T-cell (primary cell): ENCODE measurements at regions not wholly inside any gene's neighbourhood (a gene's known extent, or its start where the extent isn't known, plus 50 kb on each side); places are given as distances from the start of the nearest gene placed in this dataset.

Experiments used
- ATAC-seq, 4 experiments: fragments of 200-7000 bp in 3 of 4; fragments of 150-1000 bp in 1 of 4; cut with Tn5 transposase; replicated peaks in 1 of 4; 1 replicate in 3 of 4; 2 replicates in 1 of 4; pipeline ENCODE4 v1.10.0; 2021; ENCODE audit warnings: moderate library complexity in 3 of 4, mild to moderate bottlenecking in 2 of 4, moderate number of reproducible peaks in 1 of 4
- CTCF ChIA-PET, 2 donors: fragments of 300-600 bp; sonication (Branson Sonifier 250); formaldehyde crosslinking; loops; one replicate each; lab custom pipeline; 2022; ENCODE audit warnings: antibody characterized with exemption in 2 of 2; lab: Charles Lee
- POLR2A ChIA-PET, 2 donors: fragments of 300-600 bp; sonication (Branson Sonifier 250); formaldehyde crosslinking; loops; one replicate each; lab custom pipeline; 2022; ENCODE audit warnings: antibody characterized with exemption in 2 of 2; lab: Charles Lee
- DNase-seq, 35 experiments: peaks; one replicate each; pipeline versions ENCODE4 v3.0.0 to v3.0.0-alpha.2; 2013 to 2023
- H3K27ac ChIP-seq: one replicate; pipeline ENCODE4 v1.5.1; 2013; ENCODE audit warnings: low read length
- H3K27me3 ChIP-seq, 2 experiments: replicated peaks in 1 of 2; 1 replicate in 1 of 2; 2 replicates in 1 of 2; pipeline versions ENCODE4 v1.6.1 to v1.7.0; 2013; ENCODE audit warnings: low read length in 1 of 2, mixed read lengths in 1 of 2; ENCODE audit not compliant: control insufficient read depth in 2 of 2, insufficient read depth in 2 of 2; ENCODE audit errors: extremely low read depth in 1 of 2
- H3K36me3 ChIP-seq, 2 donors: 1 replicate in 1 of 2; 2 replicates in 1 of 2; pipeline versions ENCODE4 v1.6.1 to v1.7.0; 2013; ENCODE audit warnings: low read length in 1 of 2; ENCODE audit not compliant: control insufficient read depth in 2 of 2, insufficient read depth in 1 of 2; ENCODE audit errors: extremely low read depth in 1 of 2
- H3K4me1 ChIP-seq, 2 experiments: 1 replicate in 1 of 2; 2 replicates in 1 of 2; pipeline versions ENCODE4 v1.6.1 to v1.7.0; 2013; ENCODE audit warnings: low read length in 2 of 2, mixed read lengths in 1 of 2; ENCODE audit not compliant: insufficient read depth in 2 of 2, control insufficient read depth in 1 of 2; ENCODE audit errors: extremely low read depth in 1 of 2
- H3K4me3 ChIP-seq, 2 donors: 1 replicate in 1 of 2; 2 replicates in 1 of 2; pipeline versions ENCODE4 v1.5.1 to v1.7.0; 2013; ENCODE audit warnings: mild to moderate bottlenecking in 2 of 2, low read length in 1 of 2, moderate library complexity in 1 of 2; ENCODE audit not compliant: control insufficient read depth in 1 of 2; ENCODE audit errors: extremely low read depth in 1 of 2
- H3K9me3 ChIP-seq: 2 replicates; pipeline ENCODE4 v1.7.0; 2013
- H3K27ac Mint-ChIP-seq, 2 donors: one replicate each; pipeline ENCODE4 v1.8.0; 2020 to 2021; ENCODE audit warnings: mild to moderate bottlenecking in 2 of 2, mixed read lengths in 2 of 2
- H3K27me3 Mint-ChIP-seq, 2 donors: one replicate each; pipeline ENCODE4 v1.8.0; 2021 to 2022; ENCODE audit warnings: mixed read lengths in 2 of 2
- H3K36me3 Mint-ChIP-seq: one replicate; pipeline ENCODE4 v1.8.0; 2021; ENCODE audit warnings: mixed read lengths
- H3K4me1 Mint-ChIP-seq, 3 donors: one replicate each; pipeline ENCODE4 v1.8.0; 2020 to 2022; ENCODE audit warnings: mixed read lengths in 3 of 3, mild to moderate bottlenecking in 1 of 3
- H3K4me3 Mint-ChIP-seq, 3 donors: one replicate each; pipeline ENCODE4 v1.8.0; 2020 to 2022; ENCODE audit warnings: mild to moderate bottlenecking in 3 of 3, mixed read lengths in 3 of 3, moderate library complexity in 3 of 3
- H3K9me3 Mint-ChIP-seq, 3 donors: one replicate each; pipeline ENCODE4 v1.8.0; 2020 to 2022; ENCODE audit warnings: mixed read lengths in 3 of 3
- WGBS: methylation state at CpG from one replicate; pipeline ENCODE4 v1.1.5; 2013; ENCODE audit warnings: missing lambda C conversion rate; ENCODE audit not compliant: insufficient coverage; 5-methylcytosine and 5-hydroxymethylcytosine counted together

DNA sequence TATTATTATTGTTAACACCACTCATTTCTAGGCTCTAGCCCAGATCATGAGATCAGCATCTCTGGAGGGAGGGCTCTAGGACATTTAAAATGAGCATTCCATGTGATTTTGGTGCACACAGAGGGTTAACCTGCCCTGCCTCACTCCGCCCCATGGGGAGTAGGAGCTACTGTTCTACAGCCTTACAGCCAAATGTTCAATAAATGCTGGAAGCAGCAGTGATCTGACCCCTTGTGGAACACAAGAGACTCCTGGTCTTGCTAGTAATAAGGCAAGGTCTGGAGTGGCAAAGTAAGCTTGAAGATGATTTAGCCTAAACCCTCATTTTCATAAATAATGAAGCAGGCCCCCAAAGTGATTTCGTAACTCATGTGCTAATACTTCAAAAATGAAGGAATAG is 166.4 kb upstream of the EOMES start:
- peaks cover 5 to 21% (median 14%) of the 10 kb centered on the region in 3 donors for H3K9me3 Mint-ChIP-seq
- H3K36me3 Mint-ChIP-seq = peaks cover 11% of the 10 kb centered on the region
- Histone ChIP-seq H3K27ac (no peak overlapping the region), H3K36me3 (no peaks in the 10 kb centered on the region), H3K9me3 (no peaks in the 10 kb centered on the region), H3K27me3 (peaks cover 0 to 3% of the 10 kb centered on the region in 2 experiments), H3K4me3 (no peak overlapping the region), H3K4me1 (no peaks in the 10 kb centered on the region)
- CTCF ChIA-PET = interaction anchor here in 1 of 2 donors (1.0 kb wide), 1 partner anchor 176 kb away, joined by 13 read pairs; no protein-coding TSS in a partner anchor
- peaks cover 0 to 1% of the 10 kb centered on the region in 2 donors for H3K27me3 Mint-ChIP-seq
- ATAC-seq (no peak), DNase-seq (no peak)
- peaks cover 12 to 17% (median 15%) of the 10 kb centered on the region in 3 donors for H3K4me1 Mint-ChIP-seq
- POLR2A ChIA-PET = interaction anchor here in 1 of 2 donors (0.6 kb wide), 1 partner anchor 356 kb away, joined by 5 read pairs; no protein-coding TSS in a partner anchor
- H3K4me3 Mint-ChIP-seq = no peak overlapping the region
- no CpG with 5 or more reads among the region's 2 CpGs for WGBS
- H3K27ac Mint-ChIP-seq = no peak overlapping the region

DNA sequence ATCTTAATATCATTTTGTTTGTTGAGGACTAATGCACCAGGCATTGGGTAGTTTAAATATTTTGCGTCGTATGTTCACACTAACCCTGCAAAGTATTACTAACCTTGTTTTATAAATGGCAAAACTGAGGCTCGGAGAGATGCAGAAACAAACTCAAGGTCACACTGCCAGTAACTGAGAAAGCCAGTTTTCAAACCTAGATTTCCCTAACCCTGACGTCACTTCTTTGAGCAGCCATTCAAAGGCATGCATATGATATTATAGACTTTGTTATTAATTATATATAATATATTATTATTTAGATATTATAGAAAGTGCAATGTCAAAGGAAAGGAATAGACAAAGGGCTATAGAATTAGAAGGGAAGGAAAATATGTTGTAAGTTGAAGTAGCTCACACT is 167.6 kb upstream of the EOMES start:
- ChIA-PET POLR2A (interaction anchor here in 1 of 2 donors (0.6 kb wide), 1 partner anchor 295 kb away, joined by 3 read pairs; no protein-coding TSS in a partner anchor), CTCF (no interaction called here)
- Histone ChIP-seq H3K9me3 (peaks cover 3% of the 10 kb centered on the region), H3K4me3 (no peak overlapping the region), H3K27ac (no peak overlapping the region), H3K4me1 (no peaks in the 10 kb centered on the region), H3K27me3 (peaks cover 0 to 3% of the 10 kb centered on the region in 2 experiments), H3K36me3 (no peaks in the 10 kb centered on the region)
- Mint-ChIP-seq H3K4me3 (no peak overlapping the region), H3K36me3 (peaks cover 19% of the 10 kb centered on the region), H3K27ac (no peak overlapping the region), H3K27me3 (peaks cover 0 to 1% of the 10 kb centered on the region in 2 donors), H3K4me1 (peaks cover 12 to 13% (median 13%) of the 10 kb centered on the region in 3 donors), H3K9me3 (peaks cover 5 to 31% (median 19%) of the 10 kb centered on the region in 3 donors)
- ATAC-seq (no peak), DNase-seq (no peak)
- no CpG with 5 or more reads among the region's 4 CpGs for WGBS

DNA sequence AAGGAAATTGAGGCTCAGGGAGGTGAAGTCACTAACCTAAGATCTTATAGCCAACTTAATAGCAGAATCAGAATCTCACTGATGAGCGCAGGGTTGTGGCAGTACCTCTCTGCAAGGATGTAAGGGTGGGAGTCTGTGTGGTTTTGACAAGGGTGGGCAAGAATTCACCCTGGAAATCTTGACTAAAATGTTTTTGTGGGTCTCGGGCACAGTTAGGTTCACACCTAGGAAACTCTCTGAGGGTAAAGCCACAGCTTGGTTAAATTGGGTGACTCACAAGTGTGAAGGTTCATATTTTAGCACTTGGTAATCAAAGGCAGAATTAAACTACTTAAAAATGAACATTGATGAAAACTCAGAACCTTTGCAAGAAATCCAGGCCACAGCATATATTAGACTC is 178.2 kb upstream of the EOMES start:
- H3K27ac ChIP-seq = peak overlapping the region; percentile 34
- no peaks in the 10 kb centered on the region for H3K27me3 ChIP-seq
- Mint-ChIP-seq H3K4me1 (peaks cover 52 to 55% (median 53%) of the 10 kb centered on the region in 3 donors), H3K27ac (peak overlapping the region; percentile 65 to 75), H3K36me3 (no peaks in the 10 kb centered on the region), H3K4me3 (no peak overlapping the region), H3K27me3 (no peaks in the 10 kb centered on the region), H3K9me3 (peaks cover 0 to 2% (median 1%) of the 10 kb centered on the region in 3 donors)
- DNase-seq (peak in 11 of 35 experiments; percentile 4 to 60 (median 14)), ATAC-seq (peak; percentile 58 to 82 (median 70))
- H3K4me3 ChIP-seq = no peak overlapping the region
- POLR2A ChIA-PET = no interaction called here
- H3K4me1 ChIP-seq = peaks cover 18 to 25% of the 10 kb centered on the region in 2 experiments
- no peaks in the 10 kb centered on the region for H3K36me3 ChIP-seq
- H3K9me3 ChIP-seq = no peaks in the 10 kb centered on the region
- CTCF ChIA-PET = no interaction called here
- no CpG with 5 or more reads among the region's 2 CpGs for WGBS

DNA sequence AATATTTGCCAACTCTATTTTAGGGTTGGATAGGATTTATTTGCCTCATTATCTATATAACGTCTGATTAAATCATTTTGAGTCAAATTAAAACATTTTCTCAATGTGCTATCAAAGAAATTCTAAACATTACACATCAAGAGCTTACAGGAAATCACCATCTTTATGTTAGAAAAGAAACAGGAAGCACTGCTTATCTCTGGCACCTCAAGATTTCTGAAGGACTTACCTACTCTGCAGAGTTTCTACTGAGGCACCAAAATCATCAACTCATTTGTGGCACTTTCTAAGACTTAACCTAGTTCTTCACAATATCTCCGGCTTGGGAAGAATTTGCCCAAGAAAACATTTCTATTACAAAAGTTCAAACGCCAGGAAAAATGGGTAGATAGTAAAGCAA is 181.3 kb upstream of the EOMES start:
- WGBS = no CpG with 5 or more reads among the region's 3 CpGs
- Mint-ChIP-seq H3K4me3 (peak overlapping the region in 2 of 3 donors; percentile 23 to 73), H3K27me3 (no peaks in the 10 kb centered on the region), H3K36me3 (no peaks in the 10 kb centered on the region), H3K4me1 (peaks cover 57 to 60% (median 57%) of the 10 kb centered on the region in 3 donors), H3K9me3 (no peaks in the 10 kb centered on the region), H3K27ac (peak overlapping the region; percentile 92 to 95)
- Histone ChIP-seq H3K4me1 (peaks cover 24 to 25% of the 10 kb centered on the region in 2 experiments), H3K27me3 (no peaks in the 10 kb centered on the region), H3K36me3 (no peaks in the 10 kb centered on the region), H3K4me3 (no peak overlapping the region), H3K27ac (peak overlapping the region; percentile 33), H3K9me3 (no peaks in the 10 kb centered on the region)
- peak in 1 of 35 experiments; percentile 47 for DNase-seq
- ChIA-PET POLR2A (no interaction called here), CTCF (no interaction called here)
- peak; percentile 56 to 76 (median 70) for ATAC-seq

DNA sequence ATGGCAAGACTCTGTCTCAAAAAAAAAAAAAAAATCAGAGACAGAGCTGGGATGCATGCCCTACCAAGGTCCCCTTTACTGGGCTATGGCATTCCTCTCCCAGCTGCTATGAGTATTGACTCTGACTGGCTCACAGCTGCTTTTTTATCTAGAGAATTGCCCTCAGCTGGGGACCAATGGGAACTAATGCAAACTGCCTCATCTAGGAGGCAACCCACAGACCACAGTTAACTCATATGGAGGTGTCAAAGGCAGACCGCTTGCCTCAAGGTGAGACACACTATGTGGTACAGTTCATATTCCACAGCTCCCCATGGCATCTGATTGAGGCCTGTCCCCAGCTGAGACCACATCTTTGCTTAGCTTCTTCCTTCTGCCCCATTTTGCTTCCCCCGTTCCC is 183.5 kb upstream of the EOMES start:
- WGBS = 44% methylated on average over 1 of the region's 2 CpGs
- Mint-ChIP-seq H3K27ac (peak overlapping the region in 1 of 2 donors; percentile 76), H3K9me3 (no peaks in the 10 kb centered on the region), H3K36me3 (no peaks in the 10 kb centered on the region), H3K4me1 (peaks cover 42 to 48% (median 43%) of the 10 kb centered on the region in 3 donors), H3K27me3 (no peaks in the 10 kb centered on the region), H3K4me3 (no peak overlapping the region)
- ATAC-seq (peak; percentile 34 to 82 (median 52)), DNase-seq (peak in 20 of 35 experiments; percentile 3 to 67 (median 14))
- H3K27ac ChIP-seq = no peak overlapping the region
- H3K27me3 ChIP-seq = no peaks in the 10 kb centered on the region
- no peak overlapping the region for H3K4me3 ChIP-seq
- ChIA-PET POLR2A (no interaction called here), CTCF (interaction anchor here (0.6 to 1.2 kb wide), 3 partner anchors 194 to 196 kb away, joined by 3 to 13 read pairs (median 5); no protein-coding TSS in a partner anchor)
- H3K4me1 ChIP-seq = peaks cover 18 to 23% of the 10 kb centered on the region in 2 experiments
- no peaks in the 10 kb centered on the region for H3K36me3 ChIP-seq
- H3K9me3 ChIP-seq = no peaks in the 10 kb centered on the region

DNA sequence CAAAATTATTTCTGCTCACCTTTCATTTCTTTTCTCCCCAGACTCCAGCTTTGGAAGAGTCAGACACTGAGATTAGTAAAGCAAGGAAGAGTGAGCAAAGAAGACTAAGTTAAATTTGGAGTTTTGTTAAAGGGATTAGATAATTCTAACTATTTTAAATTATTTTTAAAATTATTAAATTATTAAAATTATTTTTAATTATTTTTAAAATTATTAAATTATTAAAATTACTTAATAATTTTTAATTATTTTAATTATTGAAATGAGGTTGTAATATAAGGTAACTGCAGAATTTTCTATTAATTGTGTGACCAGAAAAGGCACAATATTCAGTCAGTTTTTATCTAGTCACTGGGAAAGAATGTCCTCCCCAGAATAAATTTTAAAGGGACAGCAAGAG is 185.0 kb upstream of the EOMES start:
- H3K4me1 ChIP-seq = peaks cover 13 to 20% of the 10 kb centered on the region in 2 experiments
- Mint-ChIP-seq H3K27ac (no peak overlapping the region), H3K4me3 (no peak overlapping the region), H3K27me3 (no peaks in the 10 kb centered on the region), H3K4me1 (peaks cover 33 to 37% (median 34%) of the 10 kb centered on the region in 3 donors), H3K36me3 (no peaks in the 10 kb centered on the region), H3K9me3 (no peaks in the 10 kb centered on the region)
- H3K27me3 ChIP-seq = no peaks in the 10 kb centered on the region
- no peak overlapping the region for H3K4me3 ChIP-seq
- no peaks in the 10 kb centered on the region for H3K9me3 ChIP-seq
- no peak for ATAC-seq
- DNase-seq = no peak
- H3K27ac ChIP-seq = no peak overlapping the region
- H3K36me3 ChIP-seq = no peaks in the 10 kb centered on the region
- ChIA-PET CTCF (interaction anchor here in 1 of 2 donors (0.6 kb wide), 1 partner anchor 165 kb away, joined by 3 read pairs; no protein-coding TSS in a partner anchor), POLR2A (interaction anchor here in 1 of 2 donors (0.5 kb wide), 1 partner anchor 187 kb away, joined by 5 read pairs; no protein-coding TSS in a partner anchor)
